ENCODE measurements at regions not wholly inside any gene's neighbourhood (a gene's known extent, or its start where the extent isn't known, plus 50 kb on each side); places are given as distances from the start of the nearest gene placed in this dataset.

GRCh38 chr15:23983500-23984259, 296.6 kb upstream of the NDN start:
- TF ChIP-seq, protein P1, sequence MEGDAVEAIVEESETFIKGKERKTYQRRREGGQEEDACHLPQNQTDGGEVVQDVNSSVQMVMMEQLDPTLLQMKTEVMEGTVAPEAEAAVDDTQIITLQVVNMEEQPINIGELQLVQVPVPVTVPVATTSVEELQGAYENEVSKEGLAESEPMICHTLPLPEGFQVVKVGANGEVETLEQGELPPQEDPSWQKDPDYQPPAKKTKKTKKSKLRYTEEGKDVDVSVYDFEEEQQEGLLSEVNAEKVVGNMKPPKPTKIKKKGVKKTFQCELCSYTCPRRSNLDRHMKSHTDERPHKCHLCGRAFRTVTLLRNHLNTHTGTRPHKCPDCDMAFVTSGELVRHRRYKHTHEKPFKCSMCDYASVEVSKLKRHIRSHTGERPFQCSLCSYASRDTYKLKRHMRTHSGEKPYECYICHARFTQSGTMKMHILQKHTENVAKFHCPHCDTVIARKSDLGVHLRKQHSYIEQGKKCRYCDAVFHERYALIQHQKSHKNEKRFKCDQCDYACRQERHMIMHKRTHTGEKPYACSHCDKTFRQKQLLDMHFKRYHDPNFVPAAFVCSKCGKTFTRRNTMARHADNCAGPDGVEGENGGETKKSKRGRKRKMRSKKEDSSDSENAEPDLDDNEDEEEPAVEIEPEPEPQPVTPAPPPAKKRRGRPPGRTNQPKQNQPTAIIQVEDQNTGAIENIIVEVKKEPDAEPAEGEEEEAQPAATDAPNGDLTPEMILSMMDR (IDR thresholded peaks at IDR 0.05): no peak
- no peak for TF ChIP-seq POLR2A (IDR thresholded peaks at IDR 0.05)

All from body of pancreas (tissue), 4 donors.